H4 (cell line): ENCODE measurements at regions not wholly inside any gene's neighbourhood (a gene's known extent, or its start where the extent isn't known, plus 50 kb on each side); places are given as distances from the start of the nearest gene placed in this dataset.
A peak's percentile ranks its signal among the peaks of the same experiment; 100 is the strongest.

Source experiments
- DNase-seq: peaks from one replicate; pipeline ENCODE4 v3.0.0-alpha.2; 2015; ENCODE audit warnings: low spot score

GRCh38 chr3:120838441-120839091 is 69.4 kb upstream of the STXBP5L start:
- no peak for DNase-seq

- no peak for DNase-seq
These were observed 68.9 kb upstream of the STXBP5L start for GRCh38 chr3:120839120-120839519.

GRCh38 chr3:120841264-120841663 is 66.7 kb upstream of the STXBP5L start:
- no peak for DNase-seq

- no peak for DNase-seq
These were observed 61.9 kb upstream of the STXBP5L start for GRCh38 chr3:120846073-120846472.

- no peak for DNase-seq
These were observed 59.5 kb upstream of the STXBP5L start for GRCh38 chr3:120848503-120848902.

GRCh38 chr3:120850381-120851295 is 57.4 kb upstream of the STXBP5L start:
- DNase-seq = no peak

- DNase-seq = no peak
These were observed 55.6 kb upstream of the STXBP5L start for GRCh38 chr3:120852412-120852811.

GRCh38 chr3:120853416-120853815 is 54.6 kb upstream of the STXBP5L start:
- DNase-seq = no peak

- DNase-seq = no peak
These were observed 53.0 kb upstream of the STXBP5L start for GRCh38 chr3:120854908-120855526.

GRCh38 chr3:120855665-120856437 is 52.2 kb upstream of the STXBP5L start:
- peak; percentile 76 for DNase-seq
